Daoy (cell line): ENCODE measurements at regions not wholly inside any gene's neighbourhood (a gene's known extent, or its start where the extent isn't known, plus 50 kb on each side); places are given as distances from the start of the nearest gene placed in this dataset.

Source experiments
- DNase-seq: peaks from one replicate; pipeline ENCODE4 v3.0.0-alpha.2; 2015; ENCODE audit warnings: low read depth

DNA sequence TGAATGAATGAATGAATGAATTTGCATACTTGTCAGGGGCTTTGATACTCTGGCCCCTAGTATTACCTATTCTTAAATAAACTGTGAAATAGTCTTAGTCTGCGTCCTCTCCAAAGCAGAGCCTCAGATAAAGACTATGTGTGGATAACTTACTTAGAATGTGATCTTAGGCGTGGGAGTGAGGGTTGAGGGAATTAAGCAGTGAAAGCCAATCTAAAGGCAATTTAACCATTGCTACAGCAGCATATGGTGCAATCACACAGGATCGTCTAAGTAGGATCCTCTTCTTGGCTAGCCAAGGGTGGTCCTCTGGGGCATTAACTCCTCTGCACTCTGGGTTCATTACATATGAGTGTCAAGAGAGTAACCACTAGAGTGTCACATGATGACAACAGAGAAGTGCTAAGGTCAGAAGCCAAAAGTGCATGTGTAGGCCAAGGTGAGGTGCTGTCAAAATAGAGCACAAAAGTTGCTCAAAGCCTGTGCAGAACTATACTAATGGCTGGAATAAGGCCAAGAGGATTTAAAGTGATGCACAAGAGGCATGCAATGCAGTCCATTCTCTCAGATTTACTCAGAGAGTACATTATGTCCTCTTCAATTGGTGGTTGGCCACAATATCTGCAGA is 274.4 kb upstream of the SEMA6A start:
- no peak for DNase-seq

DNA sequence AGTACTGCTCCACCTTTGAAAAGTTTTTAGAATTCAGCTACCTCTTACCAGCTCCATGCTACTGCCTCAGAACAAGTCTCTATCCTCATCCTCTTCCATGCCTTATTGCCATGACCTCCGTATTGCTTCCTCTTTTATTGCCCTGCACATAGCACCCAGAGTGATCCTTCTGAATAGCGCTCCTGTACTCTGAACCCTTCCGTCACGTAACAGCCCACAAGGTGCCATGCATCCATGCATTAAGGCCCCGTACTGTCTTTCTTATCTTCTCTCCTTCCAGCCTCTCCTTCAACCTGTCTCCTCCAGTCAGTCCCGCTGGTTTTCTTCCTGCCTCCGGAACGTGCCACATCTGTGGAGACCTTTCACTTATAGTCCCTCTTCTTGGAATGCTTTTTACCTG is 273.3 kb upstream of the SEMA6A start:
- DNase-seq = no peak

DNA sequence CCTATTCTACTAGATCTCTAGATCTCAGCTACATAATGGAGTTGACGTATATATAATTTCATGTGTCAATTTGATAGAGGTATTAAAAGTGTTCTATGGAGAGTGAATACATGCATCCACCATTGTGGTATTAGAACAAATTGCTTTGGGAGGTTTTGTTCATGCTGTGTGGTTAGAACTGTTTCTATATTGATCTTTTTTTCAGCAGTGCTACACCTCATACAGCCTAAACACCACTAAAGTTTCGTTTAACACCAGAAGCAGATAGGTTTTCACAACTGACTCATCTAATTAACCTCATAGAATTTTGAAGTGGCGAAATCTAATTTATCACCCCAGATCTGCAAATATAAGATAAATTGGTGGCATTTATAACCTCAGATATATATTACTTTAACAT is 269.4 kb upstream of the SEMA6A start:
- DNase-seq = no peak

DNA sequence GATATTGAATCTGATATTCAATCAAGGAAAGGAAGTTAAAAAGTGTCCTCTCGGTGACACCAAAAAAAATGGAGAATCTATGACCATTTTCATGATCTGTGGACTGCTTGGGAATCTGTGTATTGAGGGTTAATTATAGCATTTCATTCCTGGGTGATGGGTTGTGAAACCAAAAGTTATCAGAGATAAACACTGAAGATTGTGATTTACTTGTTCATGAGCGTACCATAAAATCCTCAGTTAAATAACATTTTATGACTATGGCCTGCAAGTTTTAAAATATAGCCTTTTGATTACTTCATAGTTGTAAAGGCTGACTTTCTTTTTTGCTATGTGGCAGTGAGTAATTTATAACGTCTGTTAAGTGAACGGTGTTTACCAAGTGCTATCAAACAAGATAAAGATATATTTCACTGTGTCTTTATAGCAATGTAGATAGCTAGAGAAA is 267.9 kb upstream of the SEMA6A start:
- DNase-seq = no peak

DNA sequence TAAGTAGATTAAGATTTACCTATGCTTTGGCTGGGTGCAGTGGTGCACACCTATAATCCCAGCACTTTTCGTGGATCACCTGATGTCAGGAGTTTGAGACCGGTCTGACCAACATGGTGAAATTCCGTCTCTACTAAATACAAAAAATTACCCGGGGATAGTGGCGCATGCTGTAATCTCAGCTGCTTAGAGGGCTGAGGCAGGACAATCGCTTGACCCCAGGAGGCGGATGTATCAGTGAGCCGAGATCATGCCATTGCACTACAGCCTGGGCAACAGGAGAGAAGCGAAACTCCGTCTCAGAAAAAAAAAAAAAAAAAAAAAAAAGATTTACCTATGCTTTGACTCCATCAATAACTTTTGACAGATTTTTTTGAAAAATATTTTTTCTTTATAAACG is 267.1 kb upstream of the SEMA6A start:
- no peak for DNase-seq

DNA sequence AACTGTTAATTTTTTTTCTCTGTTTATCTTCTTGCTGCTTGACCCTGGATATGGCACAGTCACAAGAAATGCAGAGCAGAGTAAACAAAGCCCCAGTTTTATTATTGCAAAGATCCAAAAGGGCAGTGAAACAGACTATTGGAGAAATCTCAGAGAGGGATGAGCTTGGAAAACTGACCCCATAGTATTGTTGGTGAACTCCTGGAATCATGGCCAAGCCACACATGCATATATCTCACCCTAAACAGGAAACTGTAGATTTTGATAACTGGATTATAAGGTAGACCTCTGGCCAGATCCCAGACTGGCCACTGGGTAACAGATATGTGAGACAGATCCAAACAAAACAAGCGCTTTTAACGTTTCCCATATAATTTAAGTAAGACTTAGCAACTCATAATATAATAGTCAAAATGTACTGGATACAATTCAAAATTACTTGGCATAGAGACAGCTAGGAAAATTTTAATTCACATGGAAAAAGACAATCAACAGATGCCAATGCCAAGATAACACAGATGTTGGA is 263.5 kb upstream of the SEMA6A start:
- DNase-seq = no peak

DNA sequence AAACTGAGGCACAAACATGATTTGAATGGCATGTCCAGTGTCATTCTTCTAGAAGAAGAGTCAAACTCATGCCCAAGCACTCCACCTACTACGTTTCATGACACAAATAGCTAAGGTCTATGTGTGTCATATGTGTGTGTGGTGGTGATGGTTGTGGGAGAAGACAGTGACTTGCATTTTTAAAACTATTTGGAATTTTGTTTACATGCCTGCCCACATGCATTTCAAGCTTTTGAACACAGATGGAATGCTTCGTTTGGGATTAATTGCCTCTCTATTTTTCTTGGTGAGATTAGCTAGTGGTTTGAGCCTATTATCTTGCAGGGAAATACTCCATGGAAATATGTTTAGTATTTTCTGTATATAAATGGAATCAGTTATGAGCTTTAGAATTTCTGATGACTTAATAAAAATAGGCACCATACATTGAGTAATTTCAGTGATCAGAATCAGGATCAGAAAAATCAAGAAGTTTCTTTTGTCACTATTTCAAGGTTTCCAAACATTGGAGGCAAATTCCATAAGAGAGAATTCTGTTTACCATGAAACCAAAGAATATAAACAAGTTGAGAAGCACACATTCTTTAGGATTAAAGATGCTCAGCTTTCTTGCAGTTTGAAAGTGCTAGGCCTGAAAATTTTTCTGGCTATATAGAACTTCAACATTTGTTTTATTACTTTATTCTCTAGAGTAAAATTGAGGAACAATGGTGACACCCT is 260.3 kb upstream of the SEMA6A start:
- no peak for DNase-seq

DNA sequence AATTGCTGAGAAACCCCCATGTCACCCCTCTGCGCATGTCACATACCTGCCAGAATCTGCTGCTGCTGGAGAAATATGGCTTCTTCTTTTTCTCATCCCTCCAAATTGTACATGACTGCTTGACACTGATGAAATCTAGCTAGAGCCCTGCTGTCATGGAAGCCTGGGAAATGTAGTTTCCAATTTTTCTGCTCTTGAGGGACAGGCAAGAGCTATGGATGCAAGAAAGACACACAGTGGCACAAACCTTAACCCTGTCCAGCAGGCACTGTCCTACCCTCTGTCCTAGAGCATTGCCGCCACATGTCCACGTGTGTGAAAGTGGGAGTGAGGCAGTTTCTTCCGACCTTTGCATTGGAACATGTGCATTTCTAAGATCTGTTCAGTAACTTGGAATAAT is 255.5 kb upstream of the SEMA6A start:
- no peak for DNase-seq

DNA sequence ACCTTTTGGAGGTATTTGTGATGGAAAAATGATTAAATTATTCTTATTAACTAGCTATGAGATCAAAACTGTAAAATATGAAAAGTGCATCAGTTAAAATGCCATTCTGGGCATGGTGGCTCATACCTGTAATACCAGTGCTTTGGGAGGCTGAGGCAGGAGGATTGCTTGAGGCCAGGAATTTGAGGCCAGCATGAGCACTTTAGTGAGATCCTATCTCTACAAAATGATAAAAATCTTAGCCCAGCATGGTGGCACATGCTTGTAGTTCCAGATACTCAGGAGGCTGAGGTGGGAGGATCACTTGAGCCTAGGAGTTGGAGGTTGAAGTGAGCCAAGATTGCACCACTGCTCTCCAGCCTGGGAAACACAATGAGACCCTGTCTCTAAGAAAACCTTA is 252.5 kb upstream of the SEMA6A start:
- no peak for DNase-seq

DNA sequence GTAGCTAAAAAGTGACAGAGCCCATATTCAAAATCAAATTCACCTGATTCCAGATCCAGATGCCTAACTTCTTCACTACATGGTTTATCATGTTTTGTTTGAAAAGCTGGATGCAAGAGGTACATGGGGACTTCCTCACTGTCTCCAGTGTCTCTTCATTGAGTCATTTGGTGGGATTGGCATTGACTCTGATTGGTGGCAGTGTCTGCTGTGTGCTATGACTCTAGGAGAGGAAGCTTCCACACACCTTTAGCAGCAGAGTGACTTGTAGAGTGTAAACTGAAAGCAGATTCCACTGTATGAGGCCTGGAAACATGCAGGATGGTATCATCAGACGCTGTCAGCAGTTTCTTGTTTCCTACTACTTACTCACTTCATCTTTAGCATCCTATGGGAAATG is 250.9 kb upstream of the SEMA6A start:
- no peak for DNase-seq

DNA sequence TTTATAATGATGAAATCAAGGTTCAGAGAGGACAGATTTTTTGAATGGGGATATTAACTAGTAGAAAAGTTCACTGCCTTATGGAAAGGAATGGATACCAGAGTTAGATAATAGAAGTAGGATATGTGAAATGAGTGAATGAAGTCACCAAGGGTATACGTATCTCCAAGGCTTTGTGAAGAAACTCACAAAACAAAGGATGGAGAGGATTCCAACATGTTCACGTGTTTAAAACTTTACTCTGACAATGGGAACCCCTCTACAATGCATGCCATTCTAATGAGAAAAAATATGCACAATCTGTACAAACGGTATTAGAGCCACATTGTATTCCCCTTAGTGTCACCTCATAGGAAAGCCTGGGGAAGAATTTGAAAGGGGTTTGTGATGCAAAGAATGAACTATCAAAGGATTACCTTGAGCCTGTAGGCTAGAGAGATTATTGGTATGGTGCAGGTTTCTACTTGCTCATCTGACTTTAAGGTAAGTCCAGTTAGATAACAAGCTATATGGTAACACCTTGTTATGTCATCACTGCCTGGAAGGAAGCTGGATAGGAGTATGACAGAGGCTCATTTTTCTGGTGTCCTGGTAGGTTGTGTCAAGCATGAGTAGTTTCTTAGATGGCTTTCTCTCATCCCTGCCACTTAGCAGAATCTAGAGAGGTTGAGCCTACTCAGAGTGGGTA is 250.3 kb upstream of the SEMA6A start:
- DNase-seq = no peak

DNA sequence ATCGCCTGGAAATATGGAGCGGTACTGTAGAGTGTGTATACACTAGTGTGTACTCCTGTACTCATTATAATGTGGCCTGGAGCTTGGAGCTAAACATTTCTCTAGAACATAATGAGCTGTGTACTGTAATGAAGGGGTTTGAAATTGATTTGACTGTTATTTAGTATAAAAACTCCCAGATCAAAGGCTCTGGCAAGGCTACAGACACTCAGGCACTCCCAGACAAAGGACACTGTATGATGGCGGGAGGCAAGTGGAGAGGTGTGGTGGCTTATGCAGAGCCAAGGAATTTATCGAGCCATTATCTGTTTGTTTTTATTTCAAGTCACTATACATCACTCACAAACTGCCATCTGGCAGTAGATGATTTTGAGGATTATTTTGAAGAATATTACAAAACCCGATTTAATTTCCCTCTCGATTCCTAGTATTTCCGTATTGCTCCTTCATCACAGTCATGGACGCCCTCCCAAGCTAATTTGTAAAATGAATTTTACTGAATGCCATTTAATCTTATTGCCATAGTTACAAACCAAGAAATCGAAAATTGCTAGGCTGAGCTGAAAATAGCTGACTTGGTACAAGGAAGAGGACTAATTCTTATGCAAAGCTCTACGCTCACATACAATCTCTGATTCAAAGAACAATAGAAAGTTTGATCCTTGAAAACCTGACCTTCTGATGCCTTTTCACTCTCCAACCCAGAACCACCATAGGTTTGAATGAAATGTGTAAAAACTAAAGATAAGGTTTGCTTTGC is 240.2 kb upstream of the SEMA6A start:
- DNase-seq = no peak

DNA sequence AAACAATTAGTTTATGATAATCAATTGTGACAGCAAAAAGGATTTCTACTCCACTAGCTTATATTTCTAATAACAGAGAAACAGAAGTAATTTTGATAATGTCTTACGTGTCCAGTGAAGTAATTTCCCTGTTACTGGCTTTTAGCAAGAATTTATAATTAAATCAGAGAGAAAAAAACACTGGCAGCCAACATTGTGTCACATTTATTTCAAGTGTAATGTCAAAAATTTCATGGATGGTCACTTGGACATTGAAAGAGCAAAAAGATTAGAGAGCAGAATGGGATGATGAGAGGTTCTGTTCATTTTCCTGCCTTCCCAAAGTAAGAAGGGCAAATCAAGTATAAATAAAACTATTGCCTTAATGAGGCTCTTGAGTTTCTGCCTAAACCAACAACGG is 239.3 kb upstream of the SEMA6A start:
- DNase-seq = no peak

DNA sequence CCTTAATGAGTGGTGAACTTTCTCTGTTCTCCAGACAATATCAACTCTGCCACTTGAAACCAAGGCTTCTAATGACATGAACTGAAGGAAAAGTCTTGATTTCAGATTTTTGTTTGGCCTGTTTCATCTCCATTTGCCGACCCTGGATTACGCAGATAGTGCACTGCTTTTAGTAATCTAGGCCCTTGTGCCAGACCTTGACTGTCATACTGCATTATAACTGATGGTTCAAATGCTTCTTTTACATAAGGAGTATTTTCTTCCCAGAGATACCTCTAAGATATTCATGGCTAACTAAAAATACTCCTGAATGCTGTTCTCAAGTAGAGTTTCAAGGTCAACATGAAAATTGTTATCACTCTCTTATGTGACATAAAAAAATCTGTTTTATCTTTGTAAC is 238.7 kb upstream of the SEMA6A start:
- DNase-seq = no peak

DNA sequence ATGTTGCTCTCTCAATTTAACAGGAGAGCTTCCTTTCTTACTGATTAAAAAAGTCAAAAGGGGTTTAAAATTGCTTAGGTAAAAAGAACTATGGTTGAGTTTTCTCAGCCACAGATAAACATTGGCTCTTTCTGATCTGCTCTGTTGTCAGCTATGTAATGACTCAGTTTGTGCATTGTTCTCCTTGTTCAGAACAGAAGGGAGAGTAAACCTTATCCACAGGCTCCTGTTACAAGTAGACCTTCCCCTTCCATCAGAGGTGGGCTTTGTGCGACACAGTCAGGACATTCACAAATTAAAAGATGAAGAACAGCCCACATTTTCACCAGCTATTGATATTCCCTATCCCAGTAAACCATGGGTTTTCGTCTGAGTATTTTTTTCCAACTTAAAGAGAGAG is 236.3 kb upstream of the SEMA6A start:
- no peak for DNase-seq

DNA sequence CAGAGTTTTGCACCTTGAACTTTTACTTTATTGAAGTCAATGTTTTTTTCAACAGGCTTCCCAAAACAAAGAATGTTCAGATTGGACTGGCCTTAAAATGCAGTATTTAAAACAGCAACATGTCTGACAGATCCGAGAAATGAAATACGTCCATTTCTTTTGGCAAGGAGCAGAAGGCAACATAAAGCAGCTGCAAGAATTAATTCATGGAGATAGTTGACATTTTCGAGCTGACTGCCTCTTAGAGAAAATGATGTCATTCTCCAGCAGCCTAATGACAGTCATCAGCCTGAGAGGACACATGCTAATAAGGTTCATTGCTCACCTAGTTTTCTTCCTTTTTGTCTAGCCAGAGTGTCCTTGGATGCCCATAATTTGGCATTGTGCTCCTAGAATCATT is 232.2 kb upstream of the SEMA6A start:
- DNase-seq = no peak

DNA sequence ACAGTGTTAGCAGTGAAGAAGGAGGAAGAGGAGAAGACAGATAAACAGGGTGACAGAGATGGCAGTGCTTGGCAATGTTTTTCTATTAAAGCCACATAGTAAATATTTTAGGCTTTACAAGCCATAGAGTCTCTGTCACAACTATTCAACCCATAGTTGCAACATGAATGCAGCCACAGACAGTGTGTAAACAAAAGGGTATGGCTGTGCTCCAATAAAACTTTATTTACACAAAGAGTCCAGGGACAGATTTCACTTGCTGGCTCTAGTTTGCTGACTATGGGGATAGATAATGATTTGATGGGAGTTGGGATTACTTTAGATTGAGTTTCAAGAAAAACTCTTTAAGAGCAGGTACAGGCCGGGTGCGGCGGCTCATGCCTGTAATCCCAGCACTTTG is 224.8 kb upstream of the SEMA6A start:
- DNase-seq = no peak

DNA sequence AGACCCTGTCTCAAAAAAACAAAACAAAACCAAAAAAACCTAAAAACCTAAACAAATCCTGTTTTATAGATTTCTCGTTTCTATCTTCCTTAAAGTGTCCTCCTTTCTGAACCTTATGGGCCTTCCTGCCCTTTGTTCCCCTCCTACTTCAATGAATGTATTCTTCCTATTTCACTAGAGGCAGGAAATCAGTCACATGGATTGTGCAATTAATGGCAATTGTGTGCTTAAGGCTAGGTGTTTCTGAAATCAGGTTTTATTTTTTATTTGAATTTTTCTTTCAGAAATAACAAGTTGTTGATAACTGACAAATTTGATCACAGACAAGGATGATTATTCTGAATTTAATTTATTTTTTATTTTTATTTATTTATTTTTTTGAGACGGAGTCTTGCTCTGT is 220.6 kb upstream of the SEMA6A start:
- no peak for DNase-seq

DNA sequence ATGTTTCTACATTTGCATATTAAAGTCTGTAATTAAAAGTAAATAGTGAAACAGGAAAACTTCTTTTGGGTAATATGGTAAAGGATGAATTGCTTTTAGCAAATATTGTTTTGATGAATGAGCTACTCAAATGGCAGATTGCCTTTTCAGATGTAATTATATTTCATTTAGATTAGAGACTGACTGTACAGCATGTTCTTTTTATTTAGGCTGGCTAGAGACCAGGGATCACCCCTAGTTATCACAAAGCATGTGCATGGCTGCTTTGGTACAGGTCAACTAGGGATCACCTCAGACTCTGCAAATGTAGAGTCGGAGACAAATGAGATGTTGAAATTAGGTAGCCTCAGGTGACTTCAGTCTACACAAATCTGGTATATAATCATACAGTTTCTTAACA is 214.9 kb upstream of the SEMA6A start:
- DNase-seq = no peak

DNA sequence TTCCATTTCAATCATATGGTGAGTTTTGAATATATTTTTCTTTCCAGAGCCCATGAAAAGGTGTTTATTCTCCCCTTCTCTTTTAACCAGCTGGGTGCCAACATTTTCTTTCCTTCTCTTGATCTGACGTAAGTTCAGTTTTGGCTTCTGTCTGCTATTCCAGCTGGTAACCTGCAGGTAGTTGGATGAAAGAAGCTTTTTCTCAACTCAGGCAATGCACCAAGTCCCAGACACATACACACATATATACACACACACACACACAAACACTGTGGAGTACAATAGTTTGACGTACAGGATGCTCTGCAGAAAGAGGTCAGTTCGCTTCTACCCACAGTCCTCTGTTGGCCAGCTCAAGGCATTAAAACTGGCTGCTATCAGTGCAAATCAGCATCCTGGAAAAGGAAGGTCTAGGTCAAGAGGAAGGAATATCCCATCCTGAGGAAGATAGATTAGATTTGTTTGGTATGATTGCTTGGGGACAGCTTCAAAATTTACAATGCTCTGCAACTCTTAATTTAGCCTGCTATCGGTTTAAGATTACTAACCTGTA is 214.3 kb upstream of the SEMA6A start:
- DNase-seq = no peak

DNA sequence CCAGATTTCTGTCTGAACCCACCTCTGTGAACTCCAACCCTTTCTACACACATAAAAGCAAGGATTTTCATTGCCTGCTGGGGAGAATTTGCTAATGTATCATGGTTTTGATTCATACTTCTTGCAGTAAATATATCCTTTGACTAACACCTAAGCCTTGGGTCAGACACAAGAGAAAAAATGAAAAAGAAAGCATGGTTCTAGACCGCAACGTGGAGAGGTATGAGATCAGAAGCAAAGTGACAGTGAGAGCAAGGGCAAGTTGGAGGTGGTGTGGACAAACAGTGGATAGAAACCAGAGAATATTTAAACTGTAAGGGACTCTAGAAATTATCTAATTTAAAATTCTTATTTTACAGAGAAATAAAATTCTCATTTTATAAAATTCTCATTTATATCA is 212.9 kb upstream of the SEMA6A start:
- no peak for DNase-seq

DNA sequence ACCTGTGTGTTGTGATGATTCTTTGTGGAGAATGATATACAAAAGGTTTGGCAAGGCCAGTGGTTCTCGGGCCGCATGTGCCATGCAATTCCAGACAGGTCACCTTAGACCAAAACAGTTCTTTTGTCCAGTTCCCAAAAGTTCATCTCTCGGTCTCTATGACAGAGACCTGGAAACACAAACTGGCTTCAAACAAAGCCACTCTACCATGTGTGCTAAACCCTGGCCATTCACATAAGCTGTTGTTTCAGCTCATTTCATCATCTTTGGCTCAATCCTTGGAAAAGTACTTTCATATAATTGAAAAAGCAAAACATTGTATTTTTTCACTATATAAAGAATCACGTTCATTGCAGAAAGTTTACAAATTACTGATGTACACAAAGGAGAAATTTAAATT is 210.5 kb upstream of the SEMA6A start:
- DNase-seq = no peak
